NAMALWA (cell line): ENCODE measurements at regions not wholly inside any gene's neighbourhood (a gene's known extent, or its start where the extent isn't known, plus 50 kb on each side); places are given as distances from the start of the nearest gene placed in this dataset.

ENCODE experiments used
- DNase-seq: peaks from one replicate; pipeline ENCODE4 v3.0.0-alpha.2; 2015; ENCODE audit warnings: low spot score

DNA sequence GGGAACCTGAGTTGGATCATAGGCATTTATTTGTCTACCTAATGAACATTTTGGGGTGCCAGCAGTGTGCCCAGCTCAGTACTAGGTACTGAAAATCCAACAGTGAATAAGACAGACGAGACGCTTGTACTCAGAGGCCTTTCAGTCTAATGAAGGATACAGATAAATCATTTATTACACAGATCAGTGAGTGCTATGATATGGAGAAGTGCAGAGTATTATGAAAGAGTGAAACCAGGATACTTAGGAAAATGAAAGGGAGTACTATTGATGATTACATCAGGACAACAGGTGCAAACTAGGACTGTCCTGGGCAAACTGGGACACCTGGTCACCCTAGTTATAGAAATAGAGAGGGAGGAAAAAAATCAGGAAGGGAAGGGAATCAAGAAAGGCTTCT is 207.5 kb upstream of the NCAM1 start:
- DNase-seq: no peak

DNA sequence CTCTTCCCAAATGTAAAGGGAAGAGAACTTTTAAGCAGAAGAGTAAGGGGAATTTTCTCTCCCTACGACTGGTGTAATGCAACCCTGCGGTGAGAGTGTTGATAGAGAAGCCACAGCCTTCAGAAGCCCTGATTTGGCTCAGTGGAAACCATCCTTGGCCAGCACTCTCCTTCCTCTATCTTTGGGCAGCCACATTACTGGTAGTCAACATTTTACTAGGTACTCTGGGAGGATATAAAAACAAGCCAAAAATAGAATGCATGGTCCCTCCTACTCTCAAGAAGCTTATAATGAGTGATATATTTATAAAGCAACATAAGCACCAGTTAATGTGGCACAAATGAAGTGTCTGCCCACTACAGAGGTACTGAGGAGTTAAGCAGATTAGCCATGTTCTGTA is 201.8 kb upstream of the NCAM1 start:
- DNase-seq: no peak

DNA sequence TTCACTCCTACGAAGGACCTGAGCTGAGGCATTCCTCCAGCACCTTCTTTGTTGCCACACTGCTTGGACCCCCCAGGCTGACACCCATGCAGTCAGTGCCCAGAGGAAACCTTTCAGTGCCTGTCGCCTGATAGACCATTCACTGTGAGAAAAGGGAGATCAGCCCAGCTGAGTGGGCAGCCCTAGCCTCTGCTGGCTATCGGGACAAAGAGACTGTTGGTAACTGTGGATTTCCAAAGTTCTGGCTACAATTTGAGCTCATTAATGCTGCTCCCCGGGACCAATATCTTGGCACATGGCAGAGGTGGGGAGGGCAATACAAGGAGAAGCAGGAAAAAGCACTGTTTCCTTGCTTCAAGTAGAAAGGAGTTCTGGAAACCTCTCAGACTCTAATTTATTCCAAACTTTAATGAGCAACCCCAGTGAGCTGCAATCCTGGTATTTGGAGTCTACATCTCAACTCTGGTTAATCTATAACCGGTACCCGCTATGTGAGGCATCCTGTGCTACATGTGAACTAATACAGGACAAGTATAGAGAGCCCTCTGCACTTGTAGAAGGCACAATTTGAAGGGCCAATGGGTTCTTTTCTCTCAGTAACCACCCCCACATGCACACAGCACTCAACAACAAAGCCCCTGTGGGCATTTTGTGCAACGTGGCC is 200.7 kb upstream of the NCAM1 start:
- DNase-seq: no peak

DNA sequence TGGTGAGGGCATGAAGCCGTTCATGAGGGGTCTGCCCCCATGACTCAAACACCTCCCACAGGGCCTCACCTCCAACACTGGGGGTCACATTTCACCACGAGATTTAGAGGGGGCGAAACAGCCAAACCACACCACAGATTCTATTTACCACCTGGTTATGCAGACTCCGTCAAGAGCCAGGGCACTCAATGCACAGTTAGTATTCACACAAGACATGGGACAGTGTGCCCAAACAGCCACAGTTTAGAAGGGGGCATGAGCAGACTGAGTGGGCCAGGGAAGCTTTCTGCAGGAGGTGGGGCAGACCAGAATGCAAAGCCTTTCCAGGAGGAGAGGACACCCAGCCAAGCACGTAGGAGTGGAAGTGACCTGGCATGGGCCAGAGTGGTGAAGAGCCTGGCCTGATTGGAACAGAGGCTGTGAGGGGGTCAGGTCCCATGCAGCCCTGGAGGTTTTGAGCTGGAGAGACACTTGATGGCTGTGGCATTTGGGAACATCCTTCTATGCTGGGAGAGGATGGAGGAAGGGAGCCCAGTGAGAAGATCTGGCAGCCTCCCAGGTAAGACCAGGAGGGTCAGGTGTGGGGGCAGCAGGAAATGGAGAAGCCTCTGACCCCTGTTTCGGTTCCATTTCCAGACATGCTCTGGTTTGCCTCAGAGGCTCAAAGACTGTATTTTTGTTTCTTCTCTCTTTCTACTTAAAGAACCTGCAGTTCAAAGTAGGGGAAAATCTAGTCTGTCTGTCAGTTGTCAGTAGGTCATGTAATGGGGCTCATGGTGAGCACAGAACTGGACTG is 199.1 kb upstream of the NCAM1 start:
- no peak for DNase-seq

DNA sequence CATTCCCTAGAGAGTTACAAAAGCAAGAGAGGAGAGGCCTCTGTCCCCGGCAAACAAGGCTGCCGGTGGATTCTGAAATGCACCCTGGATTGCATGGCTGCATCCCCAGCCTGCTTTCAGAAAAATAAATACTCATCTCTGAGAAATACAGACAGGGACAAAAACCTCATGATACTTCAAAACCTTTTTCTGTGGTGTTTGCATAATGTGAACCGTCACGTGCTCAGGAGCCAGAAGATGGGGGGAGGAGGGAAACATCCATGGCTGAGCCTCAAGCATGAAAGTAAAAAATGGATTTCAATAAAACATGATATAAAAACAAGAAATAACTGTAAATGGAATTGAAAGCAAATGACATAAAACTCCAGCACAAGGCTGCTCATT is 198.5 kb upstream of the NCAM1 start:
- DNase-seq: no peak

DNA sequence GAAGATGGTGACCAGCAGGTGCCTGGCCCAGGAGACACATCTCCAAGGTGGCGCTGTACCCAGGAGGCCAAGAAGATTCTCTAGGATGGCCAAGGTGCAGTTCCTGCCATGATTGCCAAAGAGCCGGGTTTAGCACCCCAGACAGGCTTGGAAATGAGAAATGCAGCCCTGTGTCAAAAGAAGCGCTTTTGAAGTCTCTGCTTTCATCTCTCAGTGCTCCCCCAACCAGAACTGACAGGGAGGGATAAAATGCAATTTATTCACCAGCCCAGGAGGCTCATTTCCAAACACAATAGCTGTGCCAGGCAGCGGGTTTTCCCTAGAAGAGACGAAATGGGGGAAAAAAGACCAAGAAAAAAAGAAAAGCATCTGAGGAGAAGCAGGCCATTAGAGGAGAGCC is 195.9 kb upstream of the NCAM1 start:
- DNase-seq: no peak

DNA sequence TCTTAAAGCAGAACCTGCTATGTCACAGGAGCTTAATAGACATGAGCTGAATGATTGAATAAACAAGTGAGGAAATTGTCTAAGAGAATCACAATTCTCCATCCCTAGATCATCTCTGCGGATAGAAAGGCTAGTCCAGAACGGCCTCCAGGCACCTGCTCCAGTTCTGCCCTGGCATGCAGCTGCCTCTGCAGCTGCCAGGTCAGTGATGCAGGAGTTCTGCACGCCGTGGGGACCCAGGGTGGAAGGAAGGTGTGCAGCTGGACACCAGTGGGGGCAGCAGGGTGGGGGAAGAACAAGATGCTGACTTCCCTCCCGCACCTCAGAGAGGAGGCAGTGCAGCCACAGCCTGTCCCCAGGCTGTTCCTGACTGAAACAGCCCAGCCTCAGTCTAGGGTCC is 192.1 kb upstream of the NCAM1 start:
- no peak for DNase-seq

DNA sequence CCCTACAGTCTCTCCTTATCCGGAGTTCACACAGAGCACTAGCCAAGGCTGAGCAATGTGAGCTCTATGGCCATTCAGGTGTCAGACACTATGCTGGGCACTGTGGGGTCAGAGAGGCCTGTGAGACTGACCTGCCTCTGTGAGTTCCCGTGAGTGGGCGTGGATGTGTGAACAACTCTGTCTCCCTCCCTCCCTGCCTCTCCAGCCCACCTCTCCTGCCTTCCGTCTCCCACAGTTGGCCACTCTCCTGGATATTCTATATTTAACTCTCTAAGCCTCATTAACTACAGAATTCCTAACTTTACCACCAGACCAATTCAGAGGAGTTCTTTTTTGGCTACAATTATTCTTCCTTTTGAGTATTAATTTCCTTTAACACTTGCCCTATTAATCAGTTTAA is 191.6 kb upstream of the NCAM1 start:
- no peak for DNase-seq

DNA sequence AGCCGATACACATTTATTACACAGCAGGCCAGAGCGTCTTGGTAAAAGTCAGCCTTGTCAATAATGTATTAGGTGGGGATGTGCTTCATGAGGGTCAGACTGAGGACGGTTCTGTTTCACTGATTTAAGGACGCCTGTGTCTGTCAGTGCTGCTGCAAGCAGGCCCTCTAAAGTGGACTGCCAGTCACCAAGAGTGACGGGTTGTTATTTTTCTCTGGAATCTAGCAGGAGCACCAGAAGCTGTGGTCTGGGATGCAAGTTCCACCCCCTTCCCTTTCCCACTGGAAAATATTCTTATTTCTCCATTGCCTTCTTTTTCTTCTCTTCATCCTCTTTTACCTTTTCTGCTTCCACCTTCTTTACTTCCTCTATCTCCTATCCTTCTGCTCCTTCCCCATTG is 191.2 kb upstream of the NCAM1 start:
- no peak for DNase-seq

DNA sequence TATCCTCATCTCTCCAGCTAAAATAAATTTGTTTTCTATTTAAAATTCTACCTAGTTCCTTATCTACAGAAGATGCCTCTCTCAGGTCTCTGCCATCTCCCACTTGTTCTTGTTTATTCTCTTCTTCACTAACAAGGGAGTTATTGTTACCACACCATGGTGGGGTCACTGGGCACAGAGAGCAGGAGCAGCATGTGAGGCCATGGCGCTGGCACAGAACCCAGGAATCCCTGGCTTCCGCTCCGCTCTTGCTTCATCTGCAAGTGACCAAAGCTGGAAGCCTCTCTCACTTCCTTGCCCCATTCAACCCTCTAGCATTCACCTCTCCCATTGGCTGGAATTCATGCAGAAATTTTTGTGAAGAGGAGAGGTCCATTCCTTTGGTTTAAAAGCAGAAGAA is 190.7 kb upstream of the NCAM1 start:
- no peak for DNase-seq

DNA sequence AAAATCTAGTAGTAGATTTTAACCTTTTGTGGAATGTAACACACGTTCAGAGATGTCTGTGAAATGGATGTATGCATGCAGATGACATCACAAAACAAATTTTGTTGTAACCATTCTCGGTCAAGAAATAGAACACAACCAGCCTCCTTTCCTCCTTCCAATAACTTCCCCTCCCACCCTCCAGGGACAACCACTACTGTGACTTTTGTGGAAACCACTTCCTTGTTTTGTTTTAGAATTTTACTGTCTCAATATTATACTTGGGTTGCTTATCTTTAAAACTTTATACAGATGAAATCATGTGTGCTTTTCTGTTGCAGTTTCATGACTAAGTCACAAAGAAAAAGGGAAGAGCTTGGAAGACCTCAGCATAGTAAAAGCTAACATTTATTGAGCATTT is 189.4 kb upstream of the NCAM1 start:
- no peak for DNase-seq

DNA sequence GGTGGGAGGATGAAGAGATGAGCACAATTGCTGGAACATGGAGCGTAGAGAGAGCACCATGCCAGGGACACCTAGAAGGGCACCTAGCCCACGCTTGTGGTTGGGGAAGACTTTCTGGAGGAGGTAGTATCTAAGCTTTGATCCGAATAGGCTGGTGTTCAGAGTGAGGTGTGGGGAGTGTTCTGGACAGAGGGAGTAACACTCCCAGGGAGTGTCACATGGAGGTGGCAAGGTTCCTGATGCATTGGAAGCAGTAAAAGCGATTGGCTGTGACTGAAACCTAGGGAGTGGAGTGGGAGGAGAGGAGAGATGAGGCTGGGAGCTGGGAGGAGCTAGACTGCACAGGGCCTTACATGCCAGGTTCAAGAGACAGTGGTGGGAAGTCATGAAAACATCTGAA is 188.0 kb upstream of the NCAM1 start:
- DNase-seq: no peak

DNA sequence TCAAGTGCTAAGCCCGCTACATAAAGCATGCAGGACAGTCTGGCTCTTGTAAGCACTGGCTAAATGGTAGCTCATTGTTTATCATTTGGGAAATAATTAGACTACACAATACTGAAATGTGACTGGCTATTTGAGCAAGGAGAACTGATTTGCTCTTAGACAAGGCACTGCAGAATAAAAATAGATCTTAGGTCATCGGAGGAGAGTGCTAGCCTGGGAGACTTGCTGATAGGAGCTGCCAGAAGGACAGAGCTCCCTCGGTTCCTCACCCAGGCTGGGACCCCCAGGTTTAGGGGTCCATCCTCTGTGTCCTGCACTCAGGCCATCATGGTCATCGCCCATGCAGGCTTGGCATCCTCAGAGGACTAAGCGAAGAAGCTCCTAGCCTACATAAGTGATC is 184.4 kb upstream of the NCAM1 start:
- no peak for DNase-seq

DNA sequence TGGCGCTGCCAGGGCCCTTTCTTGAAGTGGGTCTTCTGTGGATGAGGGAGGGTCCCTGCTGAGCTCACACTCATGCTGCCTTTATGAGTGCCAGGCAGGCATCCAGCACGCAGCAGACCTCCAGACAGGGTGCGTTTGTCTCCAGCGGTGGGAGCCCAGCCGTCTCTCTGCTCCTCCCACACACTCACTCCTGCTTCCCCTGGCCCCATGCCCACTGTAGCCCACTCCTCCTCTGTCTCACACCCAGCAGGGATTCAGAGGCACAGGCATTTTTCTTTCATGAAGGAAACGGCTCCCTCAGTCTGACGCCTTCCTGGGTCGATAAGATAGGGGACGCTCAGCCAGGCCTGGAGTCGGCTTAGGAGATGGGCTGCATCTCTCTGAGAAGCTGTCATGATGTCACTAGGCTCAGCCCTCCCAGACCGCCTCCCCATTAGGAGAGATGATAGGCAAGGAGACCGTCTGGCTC is 183.9 kb upstream of the NCAM1 start:
- no peak for DNase-seq

DNA sequence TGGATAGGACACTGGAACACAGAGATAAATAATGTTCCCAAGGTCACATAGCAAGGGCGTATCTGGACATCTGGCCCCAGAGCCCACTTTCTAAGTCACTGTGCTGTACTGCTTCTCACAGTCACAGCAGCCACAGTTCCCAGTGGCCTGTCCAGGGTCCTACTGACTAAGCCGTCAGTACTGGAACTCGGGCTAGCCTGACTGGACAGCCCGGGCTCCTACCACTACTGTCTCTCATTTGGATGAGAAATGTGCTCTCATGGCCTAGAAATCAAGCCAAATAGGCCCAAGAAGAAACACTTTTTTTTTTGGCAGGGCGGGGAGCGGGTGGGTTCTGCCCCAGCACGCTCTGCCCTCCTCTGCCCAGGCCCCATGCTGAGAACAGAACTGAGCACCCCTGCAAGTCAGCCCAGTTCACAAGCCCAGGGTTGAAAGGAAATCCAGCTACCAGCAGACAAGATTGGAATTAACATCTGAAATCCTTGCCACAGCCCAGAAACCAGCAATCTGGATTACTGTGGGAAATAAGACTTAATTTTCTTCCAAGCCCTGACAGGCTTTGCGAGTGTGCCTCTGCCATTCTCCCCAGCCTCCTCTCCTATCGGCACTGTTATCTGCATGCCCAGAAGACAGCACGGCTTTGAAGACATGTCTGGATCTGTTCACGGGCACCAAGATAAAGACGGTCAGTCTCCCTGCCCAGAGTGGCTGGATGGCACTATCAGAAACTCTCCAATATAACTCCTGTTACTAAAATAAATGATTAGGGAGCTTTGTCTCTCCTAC is 182.9 kb upstream of the NCAM1 start:
- DNase-seq: no peak

DNA sequence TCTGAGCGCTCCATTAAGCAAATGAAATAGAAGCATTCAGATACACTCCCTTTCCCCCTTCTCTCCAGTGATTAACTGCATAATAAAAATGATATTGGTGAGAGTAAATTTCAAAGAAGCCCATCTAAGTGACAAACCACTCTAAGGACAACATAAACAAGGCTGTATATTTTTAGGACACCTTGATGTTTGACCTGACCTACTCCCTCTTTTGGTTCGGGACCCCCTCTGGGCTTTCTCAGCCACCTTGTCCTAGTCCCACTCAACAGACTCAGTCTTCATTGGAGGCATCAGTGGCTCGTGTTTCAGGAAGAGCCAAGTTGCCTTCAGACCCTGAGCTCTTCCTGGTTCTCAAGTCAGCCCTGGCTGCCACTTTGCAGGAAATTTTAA is 182.3 kb upstream of the NCAM1 start:
- no peak for DNase-seq

DNA sequence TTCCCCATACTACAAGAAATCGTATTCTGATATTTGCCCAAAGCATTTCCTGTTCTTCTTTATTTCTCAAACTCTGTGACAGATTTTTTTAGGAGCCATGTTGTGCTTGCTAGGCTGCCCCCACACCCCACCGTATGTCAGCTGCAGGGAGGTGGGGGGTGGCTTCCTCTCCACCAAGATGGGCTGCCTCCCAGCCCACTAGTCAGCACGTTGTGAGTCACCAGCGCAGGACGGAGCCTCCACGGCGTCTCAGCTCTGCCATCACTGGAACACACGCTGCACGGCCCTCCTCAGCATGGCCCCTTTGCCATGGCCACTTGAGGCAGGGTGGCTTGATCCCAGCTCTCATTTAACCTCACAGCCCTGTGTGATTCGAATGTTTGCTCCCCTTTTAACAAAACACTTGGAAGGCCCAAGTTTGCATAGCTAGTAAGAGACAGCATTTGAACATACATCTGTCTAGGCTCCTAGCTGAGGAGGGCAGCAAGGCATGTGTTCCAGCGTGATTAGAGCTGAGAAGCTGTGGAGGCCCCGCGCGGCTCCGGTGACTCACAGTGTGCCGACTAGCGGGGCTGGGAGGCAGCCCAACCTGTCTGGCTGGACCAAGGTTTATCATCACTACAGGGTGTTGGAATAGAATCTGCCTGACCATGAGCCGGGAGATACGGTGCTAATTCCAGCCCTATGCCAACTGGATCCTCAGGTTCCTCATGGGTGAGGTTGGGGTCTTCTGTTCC is 180.7 kb upstream of the NCAM1 start:
- DNase-seq: no peak

DNA sequence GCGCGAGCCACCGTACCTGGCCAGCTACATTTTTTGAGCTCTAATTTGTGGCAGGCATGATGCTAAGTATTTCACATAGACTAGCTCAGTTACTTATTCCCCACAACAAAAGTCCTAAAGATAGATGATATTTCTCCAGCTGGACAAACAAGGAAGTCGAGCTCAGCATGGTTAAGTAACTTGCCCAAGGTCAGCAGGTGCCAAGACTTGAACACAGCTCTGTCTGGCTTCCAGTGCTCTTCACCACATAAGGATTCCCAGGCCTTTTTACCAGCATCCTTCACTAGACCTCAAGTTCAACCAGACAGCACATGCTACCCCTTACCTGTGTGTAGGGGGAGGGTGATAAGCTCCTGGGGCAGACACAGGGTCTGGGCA is 177.3 kb upstream of the NCAM1 start:
- no peak for DNase-seq

DNA sequence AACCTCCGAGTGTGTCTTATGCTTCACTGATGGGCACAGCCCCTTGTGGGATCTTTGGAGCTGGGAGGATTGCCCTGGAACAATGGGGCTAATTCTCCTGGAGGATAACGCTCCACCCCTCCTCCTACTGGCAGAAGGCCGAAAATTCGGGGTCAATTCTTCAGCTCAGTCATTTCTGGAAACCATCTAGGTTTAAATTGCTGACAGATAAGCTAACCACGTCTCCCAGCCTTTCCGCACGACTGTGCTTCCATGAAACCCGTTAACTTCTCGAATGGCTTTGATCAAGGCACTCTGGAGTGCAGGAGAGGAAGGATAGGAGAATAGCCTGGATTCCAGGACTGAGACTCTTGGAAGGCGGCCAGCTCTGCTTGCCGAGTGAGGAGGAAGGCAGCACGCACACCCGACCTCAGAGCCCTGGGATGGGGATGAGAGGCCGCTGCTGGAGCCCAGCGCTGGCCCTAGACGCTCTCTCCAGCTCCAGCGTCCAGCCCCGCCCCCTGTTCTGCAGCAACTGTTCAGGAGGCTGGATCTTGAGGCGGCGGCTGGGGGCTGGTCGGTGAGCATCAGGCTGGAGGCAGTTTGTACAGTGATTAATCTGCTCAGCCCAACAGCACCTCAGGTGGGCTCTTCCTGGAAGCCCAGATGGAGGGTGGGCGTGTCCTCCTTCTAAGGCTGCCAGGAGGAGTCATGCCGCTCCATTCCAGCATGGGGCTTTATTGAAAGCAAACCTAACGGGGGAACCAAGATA is 176.7 kb upstream of the NCAM1 start:
- DNase-seq: no peak

DNA sequence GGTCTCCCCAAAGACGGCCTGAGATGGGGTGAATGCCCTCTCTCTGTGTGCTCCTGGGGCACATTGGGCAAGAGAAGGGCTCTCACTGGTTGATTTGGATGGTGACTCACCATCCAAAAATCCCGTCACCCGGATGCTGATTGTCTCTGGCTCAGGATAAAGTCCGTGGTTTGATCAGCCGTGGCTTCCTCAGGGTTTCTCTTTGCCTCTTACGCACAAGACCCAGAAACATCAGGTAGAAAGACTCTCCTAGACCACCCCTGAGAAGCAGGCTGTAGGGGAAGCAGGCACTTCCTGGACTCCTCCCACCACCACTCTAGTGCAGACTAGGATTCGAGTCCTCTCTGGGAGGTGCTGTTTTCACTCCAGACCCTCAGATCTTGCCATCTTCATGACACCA is 176.1 kb upstream of the NCAM1 start:
- DNase-seq: no peak

DNA sequence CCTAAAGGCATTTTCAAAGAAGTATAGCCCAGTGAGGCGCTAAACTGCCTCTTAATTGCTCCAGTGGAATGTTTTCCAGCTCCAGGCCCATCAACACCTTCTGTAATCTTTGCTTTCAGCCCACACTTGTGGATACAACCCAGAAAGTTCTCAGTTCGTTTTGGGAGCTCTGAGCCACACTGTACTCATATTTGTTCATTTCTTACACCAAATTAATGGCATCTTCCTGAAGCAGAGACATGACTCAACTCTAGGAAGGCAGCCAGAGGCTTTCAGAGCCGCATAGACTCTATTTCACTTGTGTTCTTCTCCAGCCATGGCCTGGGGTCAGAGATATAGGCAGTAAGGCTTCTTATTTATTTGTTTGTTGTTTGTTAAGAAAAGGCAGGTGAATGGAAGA is 175.5 kb upstream of the NCAM1 start:
- DNase-seq: no peak

DNA sequence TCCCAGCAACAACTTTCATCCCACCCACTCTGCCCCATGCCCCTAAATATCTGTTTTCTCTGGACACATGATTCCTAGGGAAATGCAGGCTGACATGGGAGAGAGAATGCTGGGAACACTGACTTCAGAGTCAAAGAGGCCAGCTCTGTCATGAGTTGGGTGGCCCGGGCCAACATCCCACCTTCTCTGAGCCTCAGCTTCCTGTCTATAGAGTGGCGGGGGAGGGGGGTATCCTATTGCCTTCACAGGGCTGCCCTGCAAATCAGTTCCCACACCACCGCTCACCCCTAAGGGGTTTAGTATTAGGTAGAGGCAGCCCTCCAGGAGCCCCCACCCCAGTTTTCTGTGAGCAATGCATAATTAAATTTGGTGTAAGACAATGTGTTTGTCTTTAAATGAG is 175.0 kb upstream of the NCAM1 start:
- no peak for DNase-seq
